ENCODE measurements at regions not wholly inside any gene's neighbourhood (a gene's known extent, or its start where the extent isn't known, plus 50 kb on each side); places are given as distances from the start of the nearest gene placed in this dataset.
A peak's percentile ranks its signal among the peaks of the same experiment; 100 is the strongest.

DNA sequence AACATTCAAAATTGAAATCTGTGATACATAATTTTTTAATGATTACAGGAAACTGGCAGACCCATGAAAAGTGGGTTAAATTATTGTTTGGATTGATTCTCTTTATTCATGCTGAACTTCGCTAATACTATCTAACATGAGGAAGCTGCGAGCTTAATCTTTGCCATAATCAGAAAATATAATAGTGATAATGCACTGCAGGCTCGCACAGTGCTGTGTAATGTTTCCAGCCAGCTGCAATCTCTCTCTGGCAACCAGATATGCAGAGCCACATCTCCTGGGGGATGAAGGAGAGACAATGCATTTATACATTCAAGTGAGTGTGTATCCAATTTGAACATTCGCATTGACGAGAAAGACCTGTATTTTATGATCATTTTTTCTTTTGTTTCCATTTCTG, 669.7 kb upstream of the RGMB start:
- Histone ChIP-seq H3K79me2 (ENCODE audit: insufficient read depth, low read length) (no peaks in the 10 kb centered on the region), H3K27me3 (ENCODE audit: insufficient read depth, low read length) (no peaks in the 10 kb centered on the region), H3K36me3 (ENCODE audit: insufficient read depth, low read length) (no peaks in the 10 kb centered on the region), H2AFZ (ENCODE audit: low read depth, low read length) (no peak overlapping the region), H3K4me3 (ENCODE audit: insufficient read depth, low read depth, low read length) (no peak overlapping the region), H3K27ac (ENCODE audit: low read depth, low read length) (no peak overlapping the region), H4K20me1 (ENCODE audit: insufficient read depth, low read length) (no peaks in the 10 kb centered on the region), H3K9me3 (ENCODE audit: insufficient read depth, low read depth, low read length) (no peaks in the 10 kb centered on the region), H3K9ac (ENCODE audit: low read length) (no peak overlapping the region), H3K4me1 (ENCODE audit: insufficient read depth, low read length) (peaks cover 16% of the 10 kb centered on the region), H3K4me2 (ENCODE audit: low read length) (no peak overlapping the region)
- Mint-ChIP-seq H3K36me3 (ENCODE audit: low read depth, unreplicated experiment) (no peaks in the 10 kb centered on the region), H3K27me3 (ENCODE audit: low read depth, unreplicated experiment) (no peaks in the 10 kb centered on the region), H3K4me1 (ENCODE audit: low read depth, unreplicated experiment) (peaks cover 14% of the 10 kb centered on the region), H3K27ac (ENCODE audit: unreplicated experiment) (no peak overlapping the region), H3K9me3 (ENCODE audit: unreplicated experiment) (no peaks in the 10 kb centered on the region), H3K4me3 (ENCODE audit: unreplicated experiment) (no peak overlapping the region)
- FAIRE-seq (no peak), DNase-seq (ENCODE audit: low read depth) (no peak)
- TF ChIP-seq, protein P1, sequence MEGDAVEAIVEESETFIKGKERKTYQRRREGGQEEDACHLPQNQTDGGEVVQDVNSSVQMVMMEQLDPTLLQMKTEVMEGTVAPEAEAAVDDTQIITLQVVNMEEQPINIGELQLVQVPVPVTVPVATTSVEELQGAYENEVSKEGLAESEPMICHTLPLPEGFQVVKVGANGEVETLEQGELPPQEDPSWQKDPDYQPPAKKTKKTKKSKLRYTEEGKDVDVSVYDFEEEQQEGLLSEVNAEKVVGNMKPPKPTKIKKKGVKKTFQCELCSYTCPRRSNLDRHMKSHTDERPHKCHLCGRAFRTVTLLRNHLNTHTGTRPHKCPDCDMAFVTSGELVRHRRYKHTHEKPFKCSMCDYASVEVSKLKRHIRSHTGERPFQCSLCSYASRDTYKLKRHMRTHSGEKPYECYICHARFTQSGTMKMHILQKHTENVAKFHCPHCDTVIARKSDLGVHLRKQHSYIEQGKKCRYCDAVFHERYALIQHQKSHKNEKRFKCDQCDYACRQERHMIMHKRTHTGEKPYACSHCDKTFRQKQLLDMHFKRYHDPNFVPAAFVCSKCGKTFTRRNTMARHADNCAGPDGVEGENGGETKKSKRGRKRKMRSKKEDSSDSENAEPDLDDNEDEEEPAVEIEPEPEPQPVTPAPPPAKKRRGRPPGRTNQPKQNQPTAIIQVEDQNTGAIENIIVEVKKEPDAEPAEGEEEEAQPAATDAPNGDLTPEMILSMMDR (IDR thresholded peaks at IDR 0.05; ENCODE audit: insufficient read depth, low read depth, low read length) = no peak
- TF ChIP-seq EZH2 (IDR thresholded peaks at IDR 0.05; ENCODE audit: insufficient read depth, low read length) = no peak

DNA sequence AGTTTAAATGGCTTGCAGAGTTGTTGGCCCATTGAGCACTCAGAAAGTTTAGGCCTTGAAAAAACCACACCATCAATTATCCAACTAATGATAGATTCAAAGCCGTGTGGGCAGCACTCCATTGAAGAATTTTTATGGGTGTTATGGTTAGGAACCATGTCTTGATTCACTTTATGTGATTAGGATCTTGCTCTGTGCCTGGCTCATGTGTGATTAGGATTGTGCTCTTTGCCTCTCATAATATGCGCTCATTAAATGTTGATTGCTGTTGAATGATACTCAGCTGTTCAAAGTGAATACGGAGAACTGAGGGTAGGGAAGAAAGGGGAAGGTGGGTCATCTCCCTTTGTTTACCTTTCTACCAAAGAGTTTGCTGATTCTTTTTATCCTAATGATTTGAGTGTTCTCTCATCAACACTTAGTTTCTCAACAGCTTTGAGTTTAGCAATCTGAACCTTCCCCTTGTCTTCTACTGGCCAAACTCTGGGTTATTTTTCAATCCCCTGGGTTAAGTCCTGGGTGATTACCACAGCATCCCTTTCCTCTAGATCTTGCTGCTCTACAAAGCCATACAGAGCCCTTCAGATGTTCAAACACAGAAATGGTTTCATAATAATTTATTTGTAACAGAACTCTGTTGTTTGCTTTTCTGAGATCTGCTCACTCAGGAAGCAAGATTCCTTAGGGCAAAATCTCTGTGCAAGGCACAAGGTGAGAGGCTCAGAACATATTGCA, 668.8 kb upstream of the RGMB start:
- H3K27ac ChIP-seq (ENCODE audit: low read depth, low read length) = no peak overlapping the region
- FAIRE-seq (no peak), DNase-seq (ENCODE audit: low read depth) (no peak)
- H3K36me3 ChIP-seq (ENCODE audit: insufficient read depth, low read length) = no peaks in the 10 kb centered on the region
- Mint-ChIP-seq H3K36me3 (ENCODE audit: low read depth, unreplicated experiment) (no peaks in the 10 kb centered on the region), H3K9me3 (ENCODE audit: unreplicated experiment) (no peaks in the 10 kb centered on the region), H3K27me3 (ENCODE audit: low read depth, unreplicated experiment) (no peaks in the 10 kb centered on the region), H3K4me3 (ENCODE audit: unreplicated experiment) (no peak overlapping the region), H3K27ac (ENCODE audit: unreplicated experiment) (no peak overlapping the region), H3K4me1 (ENCODE audit: low read depth, unreplicated experiment) (peaks cover 21% of the 10 kb centered on the region)
- no peaks in the 10 kb centered on the region for H4K20me1 ChIP-seq (ENCODE audit: insufficient read depth, low read length)
- H2AFZ ChIP-seq (ENCODE audit: low read depth, low read length) = no peak overlapping the region
- no peak overlapping the region for H3K9ac ChIP-seq (ENCODE audit: low read length)
- TF ChIP-seq EZH2 (IDR thresholded peaks at IDR 0.05; ENCODE audit: insufficient read depth, low read length) = no peak
- TF ChIP-seq, protein P1 (IDR thresholded peaks at IDR 0.05; ENCODE audit: insufficient read depth, low read depth, low read length) = no peak
- H3K4me2 ChIP-seq (ENCODE audit: low read length) = no peak overlapping the region
- H3K9me3 ChIP-seq (ENCODE audit: insufficient read depth, low read depth, low read length) = no peaks in the 10 kb centered on the region
- no peaks in the 10 kb centered on the region for H3K79me2 ChIP-seq (ENCODE audit: insufficient read depth, low read length)
- H3K27me3 ChIP-seq (ENCODE audit: insufficient read depth, low read length) = no peaks in the 10 kb centered on the region
- peaks cover 22% of the 10 kb centered on the region for H3K4me1 ChIP-seq (ENCODE audit: insufficient read depth, low read length)
- H3K4me3 ChIP-seq (ENCODE audit: insufficient read depth, low read depth, low read length) = no peak overlapping the region

DNA sequence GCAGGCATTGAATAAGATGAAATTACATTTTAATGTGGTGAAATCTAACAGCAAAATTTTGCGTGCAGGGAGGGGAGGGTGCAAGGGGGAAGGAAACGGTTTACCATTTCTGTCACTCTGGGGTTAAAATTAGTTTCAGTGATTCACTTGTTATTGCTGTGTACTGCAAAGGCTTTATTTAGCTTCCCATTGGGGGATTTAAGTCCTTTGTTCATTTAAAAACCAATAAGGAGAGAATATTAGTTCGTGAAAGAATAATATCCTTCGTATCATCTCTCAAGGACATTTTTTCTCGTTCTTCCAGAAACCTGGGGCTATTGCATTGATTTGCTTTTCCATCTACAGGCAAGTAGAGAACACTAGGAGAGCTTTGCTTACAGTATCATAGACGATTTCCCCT, 667.8 kb upstream of the RGMB start:
- H3K36me3 Mint-ChIP-seq (ENCODE audit: low read depth, unreplicated experiment) = no peaks in the 10 kb centered on the region
- Histone ChIP-seq H3K4me3 (ENCODE audit: insufficient read depth, low read depth, low read length) (no peak overlapping the region), H4K20me1 (ENCODE audit: insufficient read depth, low read length) (no peaks in the 10 kb centered on the region), H3K4me2 (ENCODE audit: low read length) (no peak overlapping the region), H3K9ac (ENCODE audit: low read length) (peak overlapping the region; percentile 26), H3K4me1 (ENCODE audit: insufficient read depth, low read length) (peaks cover 33% of the 10 kb centered on the region), H3K27me3 (ENCODE audit: insufficient read depth, low read length) (no peaks in the 10 kb centered on the region), H3K27ac (ENCODE audit: low read depth, low read length) (peak overlapping the region; percentile 99), H3K36me3 (ENCODE audit: insufficient read depth, low read length) (no peaks in the 10 kb centered on the region), H3K79me2 (ENCODE audit: insufficient read depth, low read length) (no peaks in the 10 kb centered on the region), H2AFZ (ENCODE audit: low read depth, low read length) (peak overlapping the region; percentile 13), H3K9me3 (ENCODE audit: insufficient read depth, low read depth, low read length) (no peaks in the 10 kb centered on the region)
- H3K4me1 Mint-ChIP-seq (ENCODE audit: low read depth, unreplicated experiment) = peaks cover 32% of the 10 kb centered on the region
- H3K9me3 Mint-ChIP-seq (ENCODE audit: unreplicated experiment) = no peaks in the 10 kb centered on the region
- H3K27me3 Mint-ChIP-seq (ENCODE audit: low read depth, unreplicated experiment) = no peaks in the 10 kb centered on the region
- TF ChIP-seq, protein P1 (IDR thresholded peaks at IDR 0.05; ENCODE audit: insufficient read depth, low read depth, low read length) = no peak
- TF ChIP-seq EZH2 (IDR thresholded peaks at IDR 0.05; ENCODE audit: insufficient read depth, low read length) = no peak
- DNase-seq (ENCODE audit: low read depth) = no peak
- no peak for FAIRE-seq
- no peak overlapping the region for H3K27ac Mint-ChIP-seq (ENCODE audit: unreplicated experiment)
- H3K4me3 Mint-ChIP-seq (ENCODE audit: unreplicated experiment) = no peak overlapping the region
